ENCODE measurements at regions not wholly inside any gene's neighbourhood (a gene's known extent, or its start where the extent isn't known, plus 50 kb on each side); places are given as distances from the start of the nearest gene placed in this dataset.

GRCh38 chr7:79684384-79684783 is 230.9 kb upstream of the MAGI2 start:
- TF ChIP-seq EP300 (IDR thresholded peaks at IDR 0.05) (no peak), CTCF (IDR thresholded peaks at IDR 0.05) (no peak), POLR2A (IDR thresholded peaks at IDR 0.05) (no peak), POLR2AphosphoS5 (IDR thresholded peaks at IDR 0.05) (no peak)

All from stomach (tissue), 4 donors.